ENCODE measurements at regions not wholly inside any gene's neighbourhood (a gene's known extent, or its start where the extent isn't known, plus 50 kb on each side); places are given as distances from the start of the nearest gene placed in this dataset.

- Histone ChIP-seq H3K79me2 (ENCODE audit: low read length) (no peaks in the 10 kb centered on the region), H3K36me3 (replicated peaks; ENCODE audit: insufficient read depth, low read length) (no peaks in the 10 kb centered on the region), H3K4me2 (ENCODE audit: low read depth, low read length) (no peak overlapping the region), H3K4me1 (ENCODE audit: low read length) (no peaks in the 10 kb centered on the region), H2AFZ (ENCODE audit: low read length) (no peak overlapping the region), H3K4me3 (ENCODE audit: low read length) (no peak overlapping the region), H3K27me3 (replicated peaks; ENCODE audit: insufficient read depth, low read length) (no peaks in the 10 kb centered on the region), H3K9me3 (replicated peaks; ENCODE audit: insufficient read depth, low read length) (no peaks in the 10 kb centered on the region), H3F3A (ENCODE audit: insufficient read depth, low read length) (no peaks in the 10 kb centered on the region), H4K20me1 (ENCODE audit: insufficient read depth, low read length) (no peaks in the 10 kb centered on the region), H3K27ac (ENCODE audit: low read length) (no peak overlapping the region), H3K9ac (ENCODE audit: low read length) (no peak overlapping the region), H3K9me2 (replicated peaks; ENCODE audit: insufficient read depth, low read length) (no peaks in the 10 kb centered on the region)
- no peak for DNase-seq
- TF ChIP-seq EZH2phosphoT487 (IDR thresholded peaks at IDR 0.05; ENCODE audit: low read length): no peak
- no peak for TF ChIP-seq EZH2 (optimal IDR thresholded peaks at IDR 0.05; ENCODE audit: low read depth, low read length)
These were observed 56.6 kb upstream of the CALM2 start for GRCh38 chr2:47232738-47233415.

GRCh38 chr2:47230418-47230817 is 54.1 kb upstream of the CALM2 start:
- Histone ChIP-seq H3K27me3 (replicated peaks; ENCODE audit: insufficient read depth, low read length) (no peaks in the 10 kb centered on the region), H2AFZ (ENCODE audit: low read length) (no peak overlapping the region), H3K9me3 (replicated peaks; ENCODE audit: insufficient read depth, low read length) (no peaks in the 10 kb centered on the region), H3K9ac (ENCODE audit: low read length) (no peak overlapping the region), H3K79me2 (ENCODE audit: low read length) (no peaks in the 10 kb centered on the region), H3K9me2 (replicated peaks; ENCODE audit: insufficient read depth, low read length) (no peaks in the 10 kb centered on the region), H3K4me3 (ENCODE audit: low read length) (no peak overlapping the region), H3K27ac (ENCODE audit: low read length) (no peak overlapping the region), H4K20me1 (ENCODE audit: insufficient read depth, low read length) (no peaks in the 10 kb centered on the region), H3K4me2 (ENCODE audit: low read depth, low read length) (no peak overlapping the region), H3K36me3 (replicated peaks; ENCODE audit: insufficient read depth, low read length) (no peaks in the 10 kb centered on the region), H3K4me1 (ENCODE audit: low read length) (0 out of 2 replicates have a peak, but pooled peaks cover 5% of the 10 kb centered on the region), H3F3A (ENCODE audit: insufficient read depth, low read length) (no peaks in the 10 kb centered on the region)
- TF ChIP-seq EZH2 (optimal IDR thresholded peaks at IDR 0.05; ENCODE audit: low read depth, low read length) (no peak), EZH2phosphoT487 (IDR thresholded peaks at IDR 0.05; ENCODE audit: low read length) (no peak)
- DNase-seq: no peak

GRCh38 chr2:47227532-47228279 is 51.4 kb upstream of the CALM2 start:
- H3K27ac ChIP-seq (ENCODE audit: low read length): no peak overlapping the region
- H3K9me3 ChIP-seq (replicated peaks; ENCODE audit: insufficient read depth, low read length): no peaks in the 10 kb centered on the region
- H3K4me1 ChIP-seq (ENCODE audit: low read length): 0 out of 2 replicates have a peak, but pooled peaks cover 5% of the 10 kb centered on the region
- no peak overlapping the region for H3K9ac ChIP-seq (ENCODE audit: low read length)
- no peaks in the 10 kb centered on the region for H3K36me3 ChIP-seq (replicated peaks; ENCODE audit: insufficient read depth, low read length)
- no peak overlapping the region for H2AFZ ChIP-seq (ENCODE audit: low read length)
- H3K9me2 ChIP-seq (replicated peaks; ENCODE audit: insufficient read depth, low read length): no peaks in the 10 kb centered on the region
- no peaks in the 10 kb centered on the region for H3K27me3 ChIP-seq (replicated peaks; ENCODE audit: insufficient read depth, low read length)
- DNase-seq: no peak
- no peak overlapping the region for H3K4me3 ChIP-seq (ENCODE audit: low read length)
- TF ChIP-seq EZH2phosphoT487 (IDR thresholded peaks at IDR 0.05; ENCODE audit: low read length): no peak
- no peak overlapping the region for H3K4me2 ChIP-seq (ENCODE audit: low read depth, low read length)
- H3F3A ChIP-seq (ENCODE audit: insufficient read depth, low read length): no peaks in the 10 kb centered on the region
- H4K20me1 ChIP-seq (ENCODE audit: insufficient read depth, low read length): no peaks in the 10 kb centered on the region
- H3K79me2 ChIP-seq (ENCODE audit: low read length): no peaks in the 10 kb centered on the region

GRCh38 chr2:47226923-47227220 is 50.6 kb upstream of the CALM2 start:
- Histone ChIP-seq H3K27ac (ENCODE audit: low read length) (no peak overlapping the region), H3K9ac (ENCODE audit: low read length) (no peak overlapping the region), H3K27me3 (replicated peaks; ENCODE audit: insufficient read depth, low read length) (no peaks in the 10 kb centered on the region), H3K79me2 (ENCODE audit: low read length) (no peaks in the 10 kb centered on the region), H3K4me1 (ENCODE audit: low read length) (0 out of 2 replicates have a peak, but pooled peaks cover 5% of the 10 kb centered on the region), H3F3A (ENCODE audit: insufficient read depth, low read length) (no peaks in the 10 kb centered on the region), H3K36me3 (replicated peaks; ENCODE audit: insufficient read depth, low read length) (no peaks in the 10 kb centered on the region), H3K4me2 (ENCODE audit: low read depth, low read length) (no peak overlapping the region), H3K9me2 (replicated peaks; ENCODE audit: insufficient read depth, low read length) (no peaks in the 10 kb centered on the region), H2AFZ (ENCODE audit: low read length) (no peak overlapping the region), H4K20me1 (ENCODE audit: insufficient read depth, low read length) (no peaks in the 10 kb centered on the region), H3K9me3 (replicated peaks; ENCODE audit: insufficient read depth, low read length) (no peaks in the 10 kb centered on the region), H3K4me3 (ENCODE audit: low read length) (no peak overlapping the region)
- DNase-seq: no peak
- TF ChIP-seq CTCF (IDR thresholded peaks at IDR 0.05; ENCODE audit: low read length): no peak
- TF ChIP-seq EZH2 (optimal IDR thresholded peaks at IDR 0.05; ENCODE audit: low read depth, low read length): no peak
- TF ChIP-seq EZH2phosphoT487 (IDR thresholded peaks at IDR 0.05; ENCODE audit: low read length): no peak
